DND-41 (cell line): ENCODE measurements at regions not wholly inside any gene's neighbourhood (a gene's known extent, or its start where the extent isn't known, plus 50 kb on each side); places are given as distances from the start of the nearest gene placed in this dataset.
"Not testable (repeated sequence)": the region's sequence is repeated elsewhere in the genome, so short reads cannot be mapped to it uniquely, and the experiment has no call there.

Experiments used
- CTCF ChIP-seq: IDR thresholded peaks from 2 replicates; pipeline ENCODE4 v1.5.1; 2012; ENCODE audit warnings: borderline replicate concordance, low read length, moderate library complexity, mild to moderate bottlenecking; ENCODE audit not compliant: poor library complexity, severe bottlenecking; ENCODE audit errors: extremely low read depth
- EZH2 ChIP-seq: IDR thresholded peaks from 3 replicates; pipeline ENCODE4 v1.6.1; 2012; ENCODE audit warnings: borderline replicate concordance, low read depth, mild to moderate bottlenecking, moderate library complexity, low read length, inconsistent platforms; ENCODE audit not compliant: severe bottlenecking

DNA sequence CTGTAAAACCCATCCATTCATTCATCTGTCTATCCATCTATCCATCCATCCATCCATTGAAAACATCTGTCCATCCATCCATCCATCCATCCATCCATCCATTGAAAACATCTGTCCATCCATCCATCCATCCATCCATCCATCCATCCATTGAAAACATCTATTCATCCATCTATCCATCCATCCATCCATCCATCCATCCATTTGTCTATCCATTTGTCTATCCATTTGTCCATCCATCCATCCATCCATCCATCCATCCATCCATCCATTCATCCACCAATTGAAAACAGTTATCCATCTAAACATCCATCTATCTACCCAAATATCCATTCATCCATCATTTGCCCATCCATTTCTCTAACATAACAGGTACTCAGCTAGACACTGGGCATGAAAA is 145.3 kb upstream of the TBX3 start:
- not testable (repeated sequence) for TF ChIP-seq CTCF, EZH2
